ENCODE measurements at regions not wholly inside any gene's neighbourhood (a gene's known extent, or its start where the extent isn't known, plus 50 kb on each side); places are given as distances from the start of the nearest gene placed in this dataset.
A peak's percentile ranks its signal among the peaks of the same experiment; 100 is the strongest.

DNA sequence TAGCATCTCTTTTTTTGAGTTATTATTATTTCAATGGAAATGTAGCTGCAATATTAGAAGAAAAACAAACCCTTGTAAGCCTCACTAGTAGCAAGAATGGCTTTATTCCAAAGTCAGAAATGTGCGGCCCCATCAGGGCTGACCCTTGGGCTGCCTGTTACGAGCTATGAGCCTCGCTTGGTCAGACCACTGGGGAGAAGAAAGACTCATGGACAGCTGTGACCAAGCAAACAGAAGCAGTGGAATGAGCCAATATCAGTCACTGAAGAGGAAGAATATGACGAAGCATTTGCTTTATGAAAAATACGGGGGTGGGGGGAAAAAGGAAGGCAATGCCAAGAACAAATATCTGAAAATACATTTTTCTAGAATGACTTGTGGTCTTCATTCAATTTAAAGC, 504.5 kb downstream of the LMO4 start:
- Histone ChIP-seq H3K27me3 (ENCODE audit: control insufficient read depth, insufficient read depth, low read length) (no peaks in the 10 kb centered on the region), H3K36me3 (ENCODE audit: control insufficient read depth in 2 of 3, insufficient read depth in 3 of 3, low read length in 3 of 3) (no peaks in the 10 kb centered on the region), H3K4me1 (ENCODE audit: control insufficient read depth in 2 of 3, insufficient read depth in 2 of 3, low read depth in 1 of 3, low read length in 3 of 3) (no peaks in the 10 kb centered on the region), H3K9me3 (ENCODE audit: control insufficient read depth in 2 of 3, insufficient read depth in 1 of 3, low read length in 3 of 3) (no peaks in the 10 kb centered on the region), H3K9ac (ENCODE audit: low read length in 3 of 3) (no peak overlapping the region), H3K4me3 (ENCODE audit: low read length in 3 of 3) (no peak overlapping the region), H3K27ac (ENCODE audit: low read depth in 2 of 2, low read length in 2 of 2) (no peak overlapping the region)
- intact Hi-C loops (cut with DNase I): no loop called here
- TF ChIP-seq, protein P1, sequence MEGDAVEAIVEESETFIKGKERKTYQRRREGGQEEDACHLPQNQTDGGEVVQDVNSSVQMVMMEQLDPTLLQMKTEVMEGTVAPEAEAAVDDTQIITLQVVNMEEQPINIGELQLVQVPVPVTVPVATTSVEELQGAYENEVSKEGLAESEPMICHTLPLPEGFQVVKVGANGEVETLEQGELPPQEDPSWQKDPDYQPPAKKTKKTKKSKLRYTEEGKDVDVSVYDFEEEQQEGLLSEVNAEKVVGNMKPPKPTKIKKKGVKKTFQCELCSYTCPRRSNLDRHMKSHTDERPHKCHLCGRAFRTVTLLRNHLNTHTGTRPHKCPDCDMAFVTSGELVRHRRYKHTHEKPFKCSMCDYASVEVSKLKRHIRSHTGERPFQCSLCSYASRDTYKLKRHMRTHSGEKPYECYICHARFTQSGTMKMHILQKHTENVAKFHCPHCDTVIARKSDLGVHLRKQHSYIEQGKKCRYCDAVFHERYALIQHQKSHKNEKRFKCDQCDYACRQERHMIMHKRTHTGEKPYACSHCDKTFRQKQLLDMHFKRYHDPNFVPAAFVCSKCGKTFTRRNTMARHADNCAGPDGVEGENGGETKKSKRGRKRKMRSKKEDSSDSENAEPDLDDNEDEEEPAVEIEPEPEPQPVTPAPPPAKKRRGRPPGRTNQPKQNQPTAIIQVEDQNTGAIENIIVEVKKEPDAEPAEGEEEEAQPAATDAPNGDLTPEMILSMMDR (IDR thresholded peaks at IDR 0.05; ENCODE audit: borderline replicate concordance, extremely low read depth, insufficient read depth): no peak
- DNase-seq (peak in 4 of 5 donors; percentile 61 to 91 (median 66)), FAIRE-seq (no peak)

GRCh38 chr1:87834151-87834550, 505.5 kb downstream of the LMO4 start:
- TF ChIP-seq, protein P1 (IDR thresholded peaks at IDR 0.05; ENCODE audit: borderline replicate concordance, extremely low read depth, insufficient read depth): no peak
- FAIRE-seq: no peak

GRCh38 chr1:87834941-87835340, 506.3 kb downstream of the LMO4 start:
- intact Hi-C loops (cut with DNase I): no loop called here
- Histone ChIP-seq H3K27me3 (ENCODE audit: control insufficient read depth, insufficient read depth, low read length) (no peaks in the 10 kb centered on the region), H3K27ac (ENCODE audit: low read depth in 2 of 2, low read length in 2 of 2) (no peak overlapping the region), H3K9ac (ENCODE audit: low read length in 3 of 3) (no peak overlapping the region), H3K4me3 (ENCODE audit: low read length in 3 of 3) (no peak overlapping the region), H3K36me3 (ENCODE audit: control insufficient read depth in 2 of 3, insufficient read depth in 3 of 3, low read length in 3 of 3) (no peaks in the 10 kb centered on the region), H3K4me1 (ENCODE audit: control insufficient read depth in 2 of 3, insufficient read depth in 2 of 3, low read depth in 1 of 3, low read length in 3 of 3) (no peaks in the 10 kb centered on the region), H3K9me3 (ENCODE audit: control insufficient read depth in 2 of 3, insufficient read depth in 1 of 3, low read length in 3 of 3) (no peaks in the 10 kb centered on the region)
- DNase-seq: no peak
- no peak for FAIRE-seq
- TF ChIP-seq, protein P1 (IDR thresholded peaks at IDR 0.05; ENCODE audit: borderline replicate concordance, extremely low read depth, insufficient read depth): no peak

More at GRCh38 chr1:87834151-87834550, 505.5 kb downstream of the LMO4 start:
- no peak for DNase-seq
- H3K27me3 ChIP-seq (ENCODE audit: control insufficient read depth, insufficient read depth, low read length): no peaks in the 10 kb centered on the region
- intact Hi-C loops (cut with DNase I): no loop called here
- H3K27ac ChIP-seq (ENCODE audit: low read depth in 2 of 2, low read length in 2 of 2): no peak overlapping the region
- H3K36me3 ChIP-seq (ENCODE audit: control insufficient read depth in 2 of 3, insufficient read depth in 3 of 3, low read length in 3 of 3): no peaks in the 10 kb centered on the region
- H3K4me3 ChIP-seq (ENCODE audit: low read length in 3 of 3): no peak overlapping the region
- H3K9me3 ChIP-seq (ENCODE audit: control insufficient read depth in 2 of 3, insufficient read depth in 1 of 3, low read length in 3 of 3): no peaks in the 10 kb centered on the region
- no peak overlapping the region for H3K9ac ChIP-seq (ENCODE audit: low read length in 3 of 3)
- no peaks in the 10 kb centered on the region for H3K4me1 ChIP-seq (ENCODE audit: control insufficient read depth in 2 of 3, insufficient read depth in 2 of 3, low read depth in 1 of 3, low read length in 3 of 3)

DNA sequence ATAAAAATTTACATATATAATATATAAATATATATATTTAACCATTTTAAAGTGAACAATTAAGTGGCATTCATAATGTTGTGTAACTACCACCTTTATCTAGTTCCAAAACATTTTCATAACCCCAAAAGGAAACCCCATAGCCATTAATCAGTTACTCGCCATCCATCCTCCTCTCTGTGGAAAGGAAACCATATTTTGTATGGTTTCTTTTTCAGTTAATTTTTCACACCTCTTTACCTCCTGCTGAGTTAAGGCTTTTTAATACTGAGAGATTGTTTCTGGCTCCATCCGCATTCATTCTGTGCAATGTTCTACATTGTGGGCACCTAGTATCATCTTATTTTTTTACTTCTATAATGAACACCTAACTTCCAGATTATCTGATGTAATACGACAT, 512.1 kb downstream of the LMO4 start:
- H3K27me3 ChIP-seq (ENCODE audit: control insufficient read depth, insufficient read depth, low read length): no peaks in the 10 kb centered on the region
- TF ChIP-seq, protein P1 (IDR thresholded peaks at IDR 0.05; ENCODE audit: borderline replicate concordance, extremely low read depth, insufficient read depth): no peak

More for the DNA sequence above, 512.1 kb downstream of the LMO4 start:
- no peak for DNase-seq
- intact Hi-C loops (cut with DNase I): no loop called here
- H3K9ac ChIP-seq (ENCODE audit: low read length in 3 of 3): no peak overlapping the region
- H3K4me1 ChIP-seq (ENCODE audit: control insufficient read depth in 2 of 3, insufficient read depth in 2 of 3, low read depth in 1 of 3, low read length in 3 of 3): no peaks in the 10 kb centered on the region
- H3K4me3 ChIP-seq (ENCODE audit: low read length in 3 of 3): no peak overlapping the region
- no peaks in the 10 kb centered on the region for H3K9me3 ChIP-seq (ENCODE audit: control insufficient read depth in 2 of 3, insufficient read depth in 1 of 3, low read length in 3 of 3)
- no peak overlapping the region for H3K27ac ChIP-seq (ENCODE audit: low read depth in 2 of 2, low read length in 2 of 2)
- H3K36me3 ChIP-seq (ENCODE audit: control insufficient read depth in 2 of 3, insufficient read depth in 3 of 3, low read length in 3 of 3): no peaks in the 10 kb centered on the region
- FAIRE-seq: no peak
